IMR-90 (cell line): ENCODE measurements at regions not wholly inside any gene's neighbourhood (a gene's known extent, or its start where the extent isn't known, plus 50 kb on each side); places are given as distances from the start of the nearest gene placed in this dataset.
A peak's percentile ranks its signal among the peaks of the same experiment; 100 is the strongest.

Experiments
- ATAC-seq: fragments of 200-7000 bp; cut with Tn5 transposase; 2 replicates; pipeline ENCODE4 v1.9.1; 2020; ENCODE audit warnings: low read depth, mild to moderate bottlenecking, moderate library complexity
- BruUV-seq: library from RNA; stranded (reverse); fragments of 400-500 nt; replicated peaks from 2 replicates; lab custom pipeline; 2021; lab: Mats Ljungman, UMichigan
- CTCF ChIA-PET: fragments of 300-600 bp; formaldehyde crosslinking; extraction: SDS; loops from one replicate; lab custom pipeline; 2021; ENCODE audit warnings: antibody characterized with exemption; lab: Yijun Ruan, JAX
- POLR2A ChIA-PET: fragments of 300-600 bp; sonication (Branson Sonifier 250); formaldehyde crosslinking; loops from one replicate; lab custom pipeline; 2022; ENCODE audit warnings: antibody characterized with exemption; ENCODE audit not compliant: unreplicated experiment; lab: Charles Lee
- DNase-seq: peaks from one replicate; pipeline ENCODE4 v3.0.0; 2013
- H2AFZ ChIP-seq: replicated peaks from 2 replicates; pipeline ENCODE3; 2013; ENCODE audit warnings: low read length, mild to moderate bottlenecking; ENCODE audit not compliant: poor library complexity
- H2AK5ac ChIP-seq: 2 replicates; pipeline ENCODE4 v1.6.1; 2013; ENCODE audit warnings: low read depth, low read length, inconsistent platforms
- H2AK9ac ChIP-seq: replicated peaks from 2 replicates; pipeline ENCODE3; 2013; ENCODE audit warnings: mild to moderate bottlenecking, low read depth, low read length, moderate library complexity; ENCODE audit not compliant: poor library complexity
- H2BK120ac ChIP-seq: 2 replicates; pipeline ENCODE4 v1.6.1; 2013; ENCODE audit warnings: low read depth, low read length, inconsistent platforms
- H2BK15ac ChIP-seq: 3 replicates; pipeline ENCODE4 v1.6.1; 2013; ENCODE audit warnings: low read depth, low read length, inconsistent platforms
- H2BK20ac ChIP-seq: 2 replicates; pipeline ENCODE4 v1.6.1; 2013; ENCODE audit warnings: low read depth, mild to moderate bottlenecking, inconsistent platforms, low read length, moderate library complexity
- H2BK5ac ChIP-seq: 2 replicates; pipeline ENCODE4 v1.6.1; 2013; ENCODE audit warnings: mild to moderate bottlenecking, low read depth, low read length, inconsistent platforms; ENCODE audit not compliant: poor library complexity, severe bottlenecking
- H3K14ac ChIP-seq: replicated peaks from 2 replicates; pipeline ENCODE4 v1.6.1; 2013; ENCODE audit warnings: low read depth, low read length, inconsistent platforms
- H3K18ac ChIP-seq: 2 replicates; pipeline ENCODE4 v1.6.1; 2013; ENCODE audit warnings: low read depth, low read length, control low read depth
- H3K23ac ChIP-seq: 2 replicates; pipeline ENCODE4 v1.6.1; 2013; ENCODE audit warnings: low read depth, low read length, inconsistent platforms
- H3K27ac ChIP-seq: 2 replicates; pipeline ENCODE4 v1.5.1; 2013; ENCODE audit warnings: mild to moderate bottlenecking, control low read depth, low read length; ENCODE audit not compliant: insufficient read depth
- H3K27me3 ChIP-seq: 2 replicates; pipeline ENCODE4 v1.6.1; 2013; ENCODE audit warnings: low read length; ENCODE audit not compliant: control insufficient read depth, insufficient read depth
- H3K36me3 ChIP-seq: 2 replicates; pipeline ENCODE4 v1.6.1; 2013; ENCODE audit warnings: low read length, mixed read lengths; ENCODE audit not compliant: control insufficient read depth, insufficient read depth
- H3K4ac ChIP-seq: 2 replicates; pipeline ENCODE4 v1.6.1; 2013; ENCODE audit warnings: low read depth, low read length, inconsistent platforms
- H3K4me1 ChIP-seq: 2 replicates; pipeline ENCODE4 v1.6.1; 2013; ENCODE audit warnings: low read length, mixed read lengths; ENCODE audit not compliant: control insufficient read depth, insufficient read depth
- H3K4me2 ChIP-seq: 2 replicates; pipeline ENCODE4 v1.6.1; 2013; ENCODE audit warnings: low read depth, mild to moderate bottlenecking, control low read depth, low read length, moderate library complexity
- H3K4me3 ChIP-seq: 2 replicates; pipeline ENCODE4 v1.5.1; 2013; ENCODE audit warnings: low read depth, mild to moderate bottlenecking, control low read depth, low read length, moderate library complexity; ENCODE audit not compliant: insufficient read depth
- H3K56ac ChIP-seq: 2 replicates; pipeline ENCODE4 v1.6.1; 2013; ENCODE audit warnings: low read length, inconsistent platforms; ENCODE audit not compliant: insufficient read depth; ENCODE audit errors: extremely low read depth
- H3K79me1 ChIP-seq, 2 experiments: 2 replicates each; pipeline ENCODE4 v1.6.1; 2013; ENCODE audit warnings: low read length in 2 of 2, inconsistent platforms in 1 of 2, low read depth in 1 of 2
- H3K9ac ChIP-seq: 2 replicates; pipeline ENCODE4 v1.6.1; 2013; ENCODE audit warnings: low read depth, low read length, control low read depth
- H3K9me1 ChIP-seq: 2 replicates; pipeline ENCODE4 v1.6.1; 2013; ENCODE audit warnings: low read length, inconsistent platforms; ENCODE audit not compliant: insufficient read depth
- H3K9me3 ChIP-seq: 2 replicates; pipeline ENCODE4 v1.6.1; 2013; ENCODE audit warnings: low read length; ENCODE audit not compliant: control insufficient read depth, insufficient read depth
- H4K20me1 ChIP-seq: 2 replicates; pipeline ENCODE4 v1.6.1; 2013; ENCODE audit warnings: low read length, inconsistent platforms; ENCODE audit not compliant: insufficient read depth
- H4K5ac ChIP-seq: 2 replicates; pipeline ENCODE4 v1.6.1; 2013; ENCODE audit warnings: mild to moderate bottlenecking, low read depth, low read length, control low read depth
- H4K8ac ChIP-seq, 2 experiments: 2 replicates each; pipeline ENCODE4 v1.6.1; 2013; ENCODE audit warnings: low read depth in 2 of 2, low read length in 2 of 2, control low read depth in 1 of 2, inconsistent platforms in 1 of 2
- H4K91ac ChIP-seq: 2 replicates; pipeline ENCODE4 v1.6.1; 2013; ENCODE audit warnings: low read depth, low read length, inconsistent platforms; ENCODE audit not compliant: insufficient read depth
- MAFK ChIP-seq: IDR thresholded peaks from 2 replicates; pipeline ENCODE4 v1.6.1; 2012; ENCODE audit warnings: low read depth, low read length, improper control_type of control experiment
- MXI1 ChIP-seq: IDR thresholded peaks from 2 replicates; pipeline ENCODE4 v1.6.1; 2012; ENCODE audit warnings: low read depth, mild to moderate bottlenecking, low read length, moderate library complexity, borderline replicate concordance
- WGBS, 2 experiments: methylation state at CpG; one replicate each; pipeline versions ENCODE4 v1.1.5 to v1.1.7; 2013; ENCODE audit warnings: missing lambda C conversion rate in 2 of 2; ENCODE audit not compliant: insufficient read length in 1 of 2; ENCODE audit errors: extremely low coverage in 2 of 2; 5-methylcytosine and 5-hydroxymethylcytosine counted together
- dilution Hi-C: fragments of 300-500 bp; cut with HindIII; formaldehyde crosslinking; loops from one replicate; pipeline ENCODE4 v1.14.3; 2018; ENCODE audit warnings: low sequenced_read_pairs; ENCODE audit not compliant: unreplicated experiment
- in situ Hi-C: fragments of 300-500 bp; cut with MboI; formaldehyde crosslinking; loops from 3 replicates; pipeline ENCODE4 v1.14.3; 2019; ENCODE audit warnings: low sequenced_read_pairs, inconsistent platforms, mixed read lengths
- intact Hi-C: fragments of 100-400 bp; cut with micrococcal nuclease; formaldehyde crosslinking; loops from 2 replicates; pipeline ENCODE4 v1.10.0; 2022

DNA sequence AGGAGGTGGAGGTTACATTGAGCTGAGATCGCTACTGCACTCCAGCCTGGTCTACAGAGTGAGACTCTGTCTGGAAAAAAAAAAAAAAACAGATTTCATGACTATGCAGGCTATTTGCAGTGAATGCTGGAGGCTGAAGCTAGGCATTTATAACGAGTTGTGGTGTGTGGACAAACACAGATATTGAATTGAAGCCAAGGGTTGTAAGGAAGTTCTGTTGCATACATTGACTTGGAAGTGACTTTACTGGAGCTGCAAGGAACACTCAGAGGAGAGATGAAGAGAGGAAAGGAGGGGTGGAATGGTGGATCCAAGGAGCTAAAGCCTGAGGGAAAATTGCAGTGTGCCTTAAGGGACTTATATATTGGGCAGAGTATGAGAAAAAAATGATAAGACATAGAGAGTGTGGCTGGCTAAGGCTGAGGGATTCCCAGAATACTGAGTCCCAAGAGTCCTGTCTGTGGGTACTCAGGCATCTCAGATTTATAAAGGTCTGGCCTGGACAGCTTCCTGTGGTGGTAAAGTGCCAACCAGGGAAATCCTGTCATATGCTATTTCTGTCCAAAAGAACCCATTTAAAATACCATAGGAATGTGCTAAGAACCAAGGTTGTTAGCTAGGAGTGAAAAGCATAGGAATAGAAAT is 87.8 kb upstream of the GUCY1A1 start:
- H2AFZ ChIP-seq: no peak overlapping the region
- H4K8ac ChIP-seq: no peak overlapping the region
- no peak overlapping the region; the same call in 2 of the 3 replicates for H2BK15ac ChIP-seq
- no peak overlapping the region for H2BK120ac ChIP-seq
- CTCF ChIA-PET: interaction anchor here (0.6 kb wide), 2 partner anchors 56 to 208 kb away, joined by 3 to 4 read pairs; no protein-coding TSS in a partner anchor
- no peak for TF ChIP-seq MXI1
- no peak for TF ChIP-seq MAFK
- no peak for ATAC-seq
- no peaks in the 10 kb centered on the region for H4K20me1 ChIP-seq
- no peak overlapping the region for H3K4me2 ChIP-seq
- H2AK9ac ChIP-seq: no peak overlapping the region
- WGBS, 2 experiments: 29% methylated on average over 2 of the region's 2 CpGs; no CpG with 5 or more reads in 1 of the 2 experiments
- no peaks in the 10 kb centered on the region for H3K4me1 ChIP-seq
- no peak overlapping the region for H3K14ac ChIP-seq
- H3K23ac ChIP-seq: peak overlapping the region; percentile 44; the same call in 1 of the 2 replicates
- no peak overlapping the region for H3K9ac ChIP-seq
- H3K4me3 ChIP-seq: no peak overlapping the region
- H3K79me1 ChIP-seq: no peaks in the 10 kb centered on the region
- H4K5ac ChIP-seq: no peak overlapping the region
- H4K91ac ChIP-seq: no peak overlapping the region
- H3K9me1 ChIP-seq: no peaks in the 10 kb centered on the region
- intact Hi-C loops (no loop called here), in situ Hi-C loops (no loop called here), dilution Hi-C loops (no loop called here)
- no peak for DNase-seq
- H3K36me3 ChIP-seq: no peaks in the 10 kb centered on the region
- H3K27ac ChIP-seq: no peak overlapping the region
- no peak overlapping the region for H3K18ac ChIP-seq
- no TSS peak for BruUV-seq
- POLR2A ChIA-PET: no interaction called here
- H2BK20ac ChIP-seq: no peak overlapping the region
- no peak overlapping the region for H3K4ac ChIP-seq
- no peak overlapping the region for H2BK5ac ChIP-seq
- no peak overlapping the region for H3K56ac ChIP-seq
- no peaks in the 10 kb centered on the region for H3K9me3 ChIP-seq
- H2AK5ac ChIP-seq: no peak overlapping the region
- H3K27me3 ChIP-seq: no peaks in the 10 kb centered on the region
